ENCODE measurements at regions not wholly inside any gene's neighbourhood (a gene's known extent, or its start where the extent isn't known, plus 50 kb on each side); places are given as distances from the start of the nearest gene placed in this dataset.

GRCh38 chr5:99314721-99315120 lies 385.9 kb upstream of the CHD1 start:
- intact Hi-C loops (cut with micrococcal nuclease) = no loop called here
- Mint-ChIP-seq H3K4me1 (peaks cover 31% of the 10 kb centered on the region), H3K27me3 (ENCODE audit: low read depth in 3 of 3) (no peaks in the 10 kb centered on the region), H3K27ac (no peak overlapping the region), H3K36me3 (peaks cover 0 to 3% of the 10 kb centered on the region in 2 donors), H3K4me3 (no peak overlapping the region), H3K9me3 (peaks cover 0 to 8% (median 2%) of the 10 kb centered on the region in 7 donors)
- H3K9ac ChIP-seq (ENCODE audit: insufficient read depth, low read length, poor library complexity, severe bottlenecking) = no peak overlapping the region
- TF ChIP-seq, protein P1, sequence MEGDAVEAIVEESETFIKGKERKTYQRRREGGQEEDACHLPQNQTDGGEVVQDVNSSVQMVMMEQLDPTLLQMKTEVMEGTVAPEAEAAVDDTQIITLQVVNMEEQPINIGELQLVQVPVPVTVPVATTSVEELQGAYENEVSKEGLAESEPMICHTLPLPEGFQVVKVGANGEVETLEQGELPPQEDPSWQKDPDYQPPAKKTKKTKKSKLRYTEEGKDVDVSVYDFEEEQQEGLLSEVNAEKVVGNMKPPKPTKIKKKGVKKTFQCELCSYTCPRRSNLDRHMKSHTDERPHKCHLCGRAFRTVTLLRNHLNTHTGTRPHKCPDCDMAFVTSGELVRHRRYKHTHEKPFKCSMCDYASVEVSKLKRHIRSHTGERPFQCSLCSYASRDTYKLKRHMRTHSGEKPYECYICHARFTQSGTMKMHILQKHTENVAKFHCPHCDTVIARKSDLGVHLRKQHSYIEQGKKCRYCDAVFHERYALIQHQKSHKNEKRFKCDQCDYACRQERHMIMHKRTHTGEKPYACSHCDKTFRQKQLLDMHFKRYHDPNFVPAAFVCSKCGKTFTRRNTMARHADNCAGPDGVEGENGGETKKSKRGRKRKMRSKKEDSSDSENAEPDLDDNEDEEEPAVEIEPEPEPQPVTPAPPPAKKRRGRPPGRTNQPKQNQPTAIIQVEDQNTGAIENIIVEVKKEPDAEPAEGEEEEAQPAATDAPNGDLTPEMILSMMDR (IDR thresholded peaks at IDR 0.05) = no peak
- no peaks in the 10 kb centered on the region for H3K36me3 ChIP-seq (replicated peaks in 1 of 2; ENCODE audit: control insufficient read depth in 1 of 2, insufficient read depth in 2 of 2, low read length in 2 of 2)
- WGBS (ENCODE audit: insufficient coverage) = 40% methylated on average over 2 of the region's 2 CpGs
- H3K4me3 ChIP-seq (replicated peaks in 1 of 3; ENCODE audit: low read depth in 2 of 3, low read length in 3 of 3) = peak overlapping the region in 2 of 3 experiments; percentile 3 to 68
- H3K4me2 ChIP-seq (replicated peaks; ENCODE audit: extremely low read depth, low read length, poor library complexity, severe bottlenecking) = peak overlapping the region; percentile 77
- no peaks in the 10 kb centered on the region for H3K27me3 ChIP-seq (ENCODE audit: control insufficient read depth in 2 of 2, insufficient read depth in 2 of 2, low read length in 2 of 2)
- H4K20me1 ChIP-seq (ENCODE audit: insufficient read depth, low read length) = no peaks in the 10 kb centered on the region
- H3K9me3 ChIP-seq (replicated peaks in 1 of 2; ENCODE audit: control insufficient read depth in 1 of 2, insufficient read depth in 1 of 2, low read length in 2 of 2) = peaks cover 0 to 4% of the 10 kb centered on the region in 2 donors
- H3K4me1 ChIP-seq (ENCODE audit: control insufficient read depth in 1 of 2, insufficient read depth in 2 of 2, low read length in 2 of 2) = peaks cover 46 to 60% of the 10 kb centered on the region in 2 donors
- no peaks in the 10 kb centered on the region for H3K79me2 ChIP-seq (ENCODE audit: insufficient read depth, low read length)
- peak overlapping the region; percentile 56 for H2AFZ ChIP-seq (ENCODE audit: insufficient read depth, low read depth, low read length, poor library complexity, severe bottlenecking)
- peak overlapping the region; percentile 28 to 92 for H3K27ac ChIP-seq (ENCODE audit: low read depth in 1 of 2, low read length in 2 of 2)
- DNase-seq = peak in 1 of 3 donors; percentile 3

- no peak overlapping the region for H2AFZ ChIP-seq (ENCODE audit: insufficient read depth, low read depth, low read length, poor library complexity, severe bottlenecking)
- Mint-ChIP-seq H3K4me3 (no peak overlapping the region), H3K27ac (peak overlapping the region in 3 of 7 donors; percentile 24 to 80 (median 33)), H3K27me3 (ENCODE audit: low read depth in 3 of 3) (peaks cover 0 to 2% (median 0%) of the 10 kb centered on the region in 3 donors), H3K36me3 (peaks cover 2% of the 10 kb centered on the region in 2 donors), H3K9me3 (peaks cover 0 to 2% (median 0%) of the 10 kb centered on the region in 7 donors), H3K4me1 (peaks cover 38% of the 10 kb centered on the region)
- H3K4me1 ChIP-seq (ENCODE audit: control insufficient read depth in 1 of 2, insufficient read depth in 2 of 2, low read length in 2 of 2) = peaks cover 22 to 31% of the 10 kb centered on the region in 2 donors
- peak; percentile 6 to 27 (median 7) for DNase-seq
- H3K4me3 ChIP-seq (replicated peaks in 1 of 3; ENCODE audit: low read depth in 2 of 3, low read length in 3 of 3) = no peak overlapping the region
- H3K9me3 ChIP-seq (replicated peaks in 1 of 2; ENCODE audit: control insufficient read depth in 1 of 2, insufficient read depth in 1 of 2, low read length in 2 of 2) = no peaks in the 10 kb centered on the region
- TF ChIP-seq, protein P1 (IDR thresholded peaks at IDR 0.05) = no peak
- H3K4me2 ChIP-seq (replicated peaks; ENCODE audit: extremely low read depth, low read length, poor library complexity, severe bottlenecking) = peak overlapping the region; percentile 17
- H3K27ac ChIP-seq (ENCODE audit: low read depth in 1 of 2, low read length in 2 of 2) = no peak overlapping the region
- H3K27me3 ChIP-seq (ENCODE audit: control insufficient read depth in 2 of 2, insufficient read depth in 2 of 2, low read length in 2 of 2) = no peaks in the 10 kb centered on the region
- H3K79me2 ChIP-seq (ENCODE audit: insufficient read depth, low read length) = no peaks in the 10 kb centered on the region
- WGBS (ENCODE audit: insufficient coverage) = no CpG with 5 or more reads among the region's 1 CpG
- intact Hi-C loops (cut with micrococcal nuclease) = no loop called here
- no peaks in the 10 kb centered on the region for H4K20me1 ChIP-seq (ENCODE audit: insufficient read depth, low read length)
- H3K36me3 ChIP-seq (replicated peaks in 1 of 2; ENCODE audit: control insufficient read depth in 1 of 2, insufficient read depth in 2 of 2, low read length in 2 of 2) = no peaks in the 10 kb centered on the region
- no peak overlapping the region for H3K9ac ChIP-seq (ENCODE audit: insufficient read depth, low read length, poor library complexity, severe bottlenecking)
Observed at GRCh38 chr5:99308131-99308530, 379.3 kb upstream of the CHD1 start.
